HL-60 (cell line): ENCODE measurements at regions not wholly inside any gene's neighbourhood (a gene's known extent, or its start where the extent isn't known, plus 50 kb on each side); places are given as distances from the start of the nearest gene placed in this dataset.

Experiments
- DNase-seq, 2 experiments: peaks; one replicate each; pipeline ENCODE4 v3.0.0-alpha.2; 2010 to 2020; ENCODE audit warnings: low read depth in 1 of 2, low spot score in 1 of 2
- H3K27ac ChIP-seq: fragments of 250-450 bp; sonication (Bioruptor Pico); replicated peaks from 2 replicates; pipeline ENCODE4 v1.5.1; 2020; ENCODE audit warnings: mild to moderate bottlenecking, moderate library complexity
- H3K27me3 ChIP-seq: fragments of 250-450 bp; sonication (Bioruptor Pico); 2 replicates; pipeline ENCODE4 v1.5.1; 2021; ENCODE audit warnings: mild to moderate bottlenecking, moderate library complexity; ENCODE audit not compliant: insufficient read depth, poor library complexity, severe bottlenecking
- H3K4me3 ChIP-seq: replicated peaks from 2 replicates; pipeline ENCODE4 v1.5.1; 2011; ENCODE audit warnings: mild to moderate bottlenecking, control low read depth, low read length; ENCODE audit not compliant: insufficient read depth
- GABPA ChIP-seq: IDR thresholded peaks from 2 replicates; pipeline ENCODE4 v1.6.1; 2012; ENCODE audit warnings: low read depth
- POLR2AphosphoS5 ChIP-seq: IDR thresholded peaks from 2 replicates; pipeline ENCODE4 v1.6.1; 2012; ENCODE audit warnings: low read depth
- SPI1 ChIP-seq: IDR thresholded peaks from 2 replicates; pipeline ENCODE4 v1.6.1; 2012; ENCODE audit warnings: low read depth, mild to moderate bottlenecking, borderline replicate concordance
- TF ChIP-seq, protein P1 (sequence below): IDR thresholded peaks from one replicate; pipeline ENCODE4 v1.5.1; 2011; ENCODE audit warnings: low read length, control low read depth, inconsistent platforms; ENCODE audit not compliant: insufficient read depth
- TF ChIP-seq, protein P2 (sequence below): IDR thresholded peaks from 2 replicates; pipeline ENCODE4 v1.6.1; 2012; ENCODE audit warnings: low read depth; ENCODE audit not compliant: insufficient replicate concordance

DNA sequence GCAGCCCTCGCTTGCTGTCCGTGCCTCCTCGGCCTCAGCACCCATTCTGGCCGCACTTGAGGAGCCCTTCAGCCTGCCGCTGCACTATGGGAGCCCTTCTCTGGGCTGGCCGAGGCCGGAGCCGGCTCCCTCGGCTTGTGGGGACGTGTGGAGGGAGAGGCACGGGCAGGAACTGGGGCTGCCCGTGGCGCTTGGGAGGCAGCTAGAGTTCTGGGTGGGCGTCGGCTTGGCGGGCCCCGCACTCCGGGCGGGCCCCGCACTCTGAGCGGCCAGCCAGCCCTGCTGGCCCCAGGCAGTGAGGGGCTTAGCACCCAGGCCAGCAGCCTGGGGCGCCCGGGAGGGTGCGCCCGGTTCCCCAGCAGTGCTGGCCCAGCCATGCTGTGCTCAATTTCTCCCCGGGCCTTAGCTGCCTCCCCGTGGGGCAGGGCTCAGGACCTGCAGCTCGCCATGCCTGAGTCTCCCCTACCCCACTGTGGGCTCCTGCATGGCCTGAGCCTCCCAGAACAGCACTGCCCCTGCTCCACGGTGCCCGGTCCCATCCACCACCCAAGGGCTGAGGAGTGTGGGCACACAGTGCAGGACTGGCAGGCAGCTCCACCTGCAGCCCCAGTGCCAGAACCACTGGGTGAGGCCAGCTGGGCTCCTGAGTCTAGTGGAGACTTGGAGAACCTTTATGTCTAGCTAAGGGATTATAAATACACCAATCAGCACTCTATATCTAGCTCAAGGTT, 240.0 kb upstream of the PRR20A start:
- Histone ChIP-seq H3K4me3 (no peak overlapping the region), H3K27ac (no peak overlapping the region), H3K27me3 (no peaks in the 10 kb centered on the region)
- no peak for DNase-seq
- no peak for TF ChIP-seq SPI1
- TF ChIP-seq, protein P1, sequence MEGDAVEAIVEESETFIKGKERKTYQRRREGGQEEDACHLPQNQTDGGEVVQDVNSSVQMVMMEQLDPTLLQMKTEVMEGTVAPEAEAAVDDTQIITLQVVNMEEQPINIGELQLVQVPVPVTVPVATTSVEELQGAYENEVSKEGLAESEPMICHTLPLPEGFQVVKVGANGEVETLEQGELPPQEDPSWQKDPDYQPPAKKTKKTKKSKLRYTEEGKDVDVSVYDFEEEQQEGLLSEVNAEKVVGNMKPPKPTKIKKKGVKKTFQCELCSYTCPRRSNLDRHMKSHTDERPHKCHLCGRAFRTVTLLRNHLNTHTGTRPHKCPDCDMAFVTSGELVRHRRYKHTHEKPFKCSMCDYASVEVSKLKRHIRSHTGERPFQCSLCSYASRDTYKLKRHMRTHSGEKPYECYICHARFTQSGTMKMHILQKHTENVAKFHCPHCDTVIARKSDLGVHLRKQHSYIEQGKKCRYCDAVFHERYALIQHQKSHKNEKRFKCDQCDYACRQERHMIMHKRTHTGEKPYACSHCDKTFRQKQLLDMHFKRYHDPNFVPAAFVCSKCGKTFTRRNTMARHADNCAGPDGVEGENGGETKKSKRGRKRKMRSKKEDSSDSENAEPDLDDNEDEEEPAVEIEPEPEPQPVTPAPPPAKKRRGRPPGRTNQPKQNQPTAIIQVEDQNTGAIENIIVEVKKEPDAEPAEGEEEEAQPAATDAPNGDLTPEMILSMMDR = no peak
- TF ChIP-seq GABPA = no peak
- TF ChIP-seq POLR2AphosphoS5 = no peak
- TF ChIP-seq, protein P2, sequence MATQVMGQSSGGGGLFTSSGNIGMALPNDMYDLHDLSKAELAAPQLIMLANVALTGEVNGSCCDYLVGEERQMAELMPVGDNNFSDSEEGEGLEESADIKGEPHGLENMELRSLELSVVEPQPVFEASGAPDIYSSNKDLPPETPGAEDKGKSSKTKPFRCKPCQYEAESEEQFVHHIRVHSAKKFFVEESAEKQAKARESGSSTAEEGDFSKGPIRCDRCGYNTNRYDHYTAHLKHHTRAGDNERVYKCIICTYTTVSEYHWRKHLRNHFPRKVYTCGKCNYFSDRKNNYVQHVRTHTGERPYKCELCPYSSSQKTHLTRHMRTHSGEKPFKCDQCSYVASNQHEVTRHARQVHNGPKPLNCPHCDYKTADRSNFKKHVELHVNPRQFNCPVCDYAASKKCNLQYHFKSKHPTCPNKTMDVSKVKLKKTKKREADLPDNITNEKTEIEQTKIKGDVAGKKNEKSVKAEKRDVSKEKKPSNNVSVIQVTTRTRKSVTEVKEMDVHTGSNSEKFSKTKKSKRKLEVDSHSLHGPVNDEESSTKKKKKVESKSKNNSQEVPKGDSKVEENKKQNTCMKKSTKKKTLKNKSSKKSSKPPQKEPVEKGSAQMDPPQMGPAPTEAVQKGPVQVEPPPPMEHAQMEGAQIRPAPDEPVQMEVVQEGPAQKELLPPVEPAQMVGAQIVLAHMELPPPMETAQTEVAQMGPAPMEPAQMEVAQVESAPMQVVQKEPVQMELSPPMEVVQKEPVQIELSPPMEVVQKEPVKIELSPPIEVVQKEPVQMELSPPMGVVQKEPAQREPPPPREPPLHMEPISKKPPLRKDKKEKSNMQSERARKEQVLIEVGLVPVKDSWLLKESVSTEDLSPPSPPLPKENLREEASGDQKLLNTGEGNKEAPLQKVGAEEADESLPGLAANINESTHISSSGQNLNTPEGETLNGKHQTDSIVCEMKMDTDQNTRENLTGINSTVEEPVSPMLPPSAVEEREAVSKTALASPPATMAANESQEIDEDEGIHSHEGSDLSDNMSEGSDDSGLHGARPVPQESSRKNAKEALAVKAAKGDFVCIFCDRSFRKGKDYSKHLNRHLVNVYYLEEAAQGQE = no peak

DNA sequence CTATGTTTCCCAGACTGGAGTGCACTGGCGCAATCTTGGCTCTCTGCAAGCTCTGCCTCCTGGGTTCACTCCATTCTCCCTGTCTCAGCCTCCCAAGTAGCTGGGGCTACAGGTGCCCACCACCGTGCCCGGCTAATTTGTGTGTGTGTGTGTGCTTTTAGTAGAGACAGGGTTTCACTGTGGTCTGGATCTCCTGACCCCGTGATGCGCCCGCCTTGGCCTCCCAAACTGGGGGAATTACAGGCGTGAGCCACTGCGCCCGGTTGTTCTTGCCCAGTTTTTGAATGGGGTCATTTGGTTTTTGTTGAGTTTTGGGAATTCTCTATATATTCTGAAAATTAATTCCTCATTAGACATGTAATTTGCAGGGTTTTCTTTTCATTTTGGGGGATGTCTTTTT, 238.4 kb upstream of the PRR20A start:
- Histone ChIP-seq H3K4me3 (no peak overlapping the region), H3K27me3 (no peaks in the 10 kb centered on the region), H3K27ac (no peak overlapping the region)
- TF ChIP-seq SPI1 (no peak), POLR2AphosphoS5 (no peak), GABPA (no peak)
- TF ChIP-seq, protein P2 = no peak
- TF ChIP-seq, protein P1 = no peak
- DNase-seq = no peak

DNA sequence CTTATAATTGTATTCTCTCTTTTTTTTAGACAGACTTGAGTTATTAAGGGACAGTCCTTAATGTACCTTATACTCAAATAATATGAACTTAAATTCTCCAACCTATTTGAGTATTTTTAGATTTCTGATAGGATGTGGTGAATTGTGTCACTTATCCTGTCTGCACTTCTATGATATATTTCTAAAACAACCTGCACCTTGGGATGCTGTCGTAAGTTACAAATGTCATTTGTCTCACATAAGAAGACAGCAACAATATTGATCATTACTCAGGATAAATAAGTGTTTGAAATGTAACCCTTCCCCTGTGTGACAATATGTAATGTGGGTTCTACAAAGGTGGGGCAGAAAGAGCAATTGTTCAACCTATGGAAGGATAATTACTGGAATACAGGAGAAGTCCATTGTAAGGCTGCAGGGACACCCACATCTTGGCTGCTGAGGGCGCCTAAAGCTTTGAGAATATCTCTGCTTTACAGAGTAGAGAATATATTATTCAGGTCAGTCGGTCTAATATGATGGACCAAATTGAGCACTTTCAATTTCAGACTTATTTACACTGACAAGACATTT, 236.9 kb upstream of the PRR20A start:
- H3K27me3 ChIP-seq = no peaks in the 10 kb centered on the region
- H3K27ac ChIP-seq = no peak overlapping the region
- no peak overlapping the region for H3K4me3 ChIP-seq
- no peak for TF ChIP-seq SPI1
- TF ChIP-seq, protein P1 = no peak
- TF ChIP-seq, protein P2 = no peak
- no peak for TF ChIP-seq POLR2AphosphoS5
- TF ChIP-seq GABPA = no peak
- no peak for DNase-seq
